Mucosa of descending colon (tissue), 3 donors: ENCODE measurements at regions not wholly inside any gene's neighbourhood (a gene's known extent, or its start where the extent isn't known, plus 50 kb on each side); places are given as distances from the start of the nearest gene placed in this dataset.

Experiments
- ATAC-seq: fragments of 200-7000 bp; cut with Tn5 transposase; one replicate; pipeline ENCODE4 v1.9.1; 2020; ENCODE audit warnings: mild to moderate bottlenecking, moderate library complexity
- DNase-seq, 3 donors: peaks; one replicate each; pipeline ENCODE4 v3.0.0-alpha.2; 2020
- H3K36me3 ChIP-seq: fragments of 200-600 bp; one replicate; pipeline ENCODE4 v1.8.0; 2021; ENCODE audit warnings: low read depth, mild to moderate bottlenecking
- H3K4me1 ChIP-seq: fragments of 200-600 bp; one replicate; pipeline ENCODE4 v1.8.0; 2021; ENCODE audit warnings: low read depth, mild to moderate bottlenecking
- H3K4me3 ChIP-seq: fragments of 200-600 bp; one replicate; pipeline ENCODE4 v1.8.0; 2021; ENCODE audit warnings: mild to moderate bottlenecking
- H3K9me3 ChIP-seq: fragments of 200-600 bp; one replicate; pipeline ENCODE4 v1.8.0; 2021; ENCODE audit warnings: mild to moderate bottlenecking
- intact Hi-C, 2 donors: fragments of 100-400 bp; cut with DNase I in 1 of 2; cut with micrococcal nuclease in 1 of 2; formaldehyde crosslinking; loops; one replicate each; pipeline versions ENCODE4 v1.11.0 to v1.11.1; 2022; cut with DNase I, micrococcal nuclease
- TF ChIP-seq, protein P1 (sequence below): fragments of 200-600 bp; IDR thresholded peaks from one replicate; pipeline ENCODE4 v1.8.0; 2022; ENCODE audit warnings: antibody characterized with exemption, mild to moderate bottlenecking
- donor health status: DM: no; HTN: no; CAD: no; lungs with moderate emphysema.
- donor health status: DM: no; HTN: no; CAD: no.
- donor health status: DM: no; HTN: yes; CAD: no.

GRCh38 chr1:57982852-57983251 lies 559.0 kb upstream of the DAB1 start:
- no peaks in the 10 kb centered on the region for H3K9me3 ChIP-seq
- TF ChIP-seq, protein P1, sequence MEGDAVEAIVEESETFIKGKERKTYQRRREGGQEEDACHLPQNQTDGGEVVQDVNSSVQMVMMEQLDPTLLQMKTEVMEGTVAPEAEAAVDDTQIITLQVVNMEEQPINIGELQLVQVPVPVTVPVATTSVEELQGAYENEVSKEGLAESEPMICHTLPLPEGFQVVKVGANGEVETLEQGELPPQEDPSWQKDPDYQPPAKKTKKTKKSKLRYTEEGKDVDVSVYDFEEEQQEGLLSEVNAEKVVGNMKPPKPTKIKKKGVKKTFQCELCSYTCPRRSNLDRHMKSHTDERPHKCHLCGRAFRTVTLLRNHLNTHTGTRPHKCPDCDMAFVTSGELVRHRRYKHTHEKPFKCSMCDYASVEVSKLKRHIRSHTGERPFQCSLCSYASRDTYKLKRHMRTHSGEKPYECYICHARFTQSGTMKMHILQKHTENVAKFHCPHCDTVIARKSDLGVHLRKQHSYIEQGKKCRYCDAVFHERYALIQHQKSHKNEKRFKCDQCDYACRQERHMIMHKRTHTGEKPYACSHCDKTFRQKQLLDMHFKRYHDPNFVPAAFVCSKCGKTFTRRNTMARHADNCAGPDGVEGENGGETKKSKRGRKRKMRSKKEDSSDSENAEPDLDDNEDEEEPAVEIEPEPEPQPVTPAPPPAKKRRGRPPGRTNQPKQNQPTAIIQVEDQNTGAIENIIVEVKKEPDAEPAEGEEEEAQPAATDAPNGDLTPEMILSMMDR, result no peak
- intact Hi-C loops, result no loop called here
- no peaks in the 10 kb centered on the region for H3K4me1 ChIP-seq
- no peak overlapping the region for H3K4me3 ChIP-seq
- DNase-seq (no peak), ATAC-seq (no peak)
- no peaks in the 10 kb centered on the region for H3K36me3 ChIP-seq

GRCh38 chr1:57976216-57976615 lies 552.4 kb upstream of the DAB1 start:
- intact Hi-C loops, result no loop called here
- H3K9me3 ChIP-seq, result no peaks in the 10 kb centered on the region
- no peak for DNase-seq
- no peak overlapping the region for H3K4me3 ChIP-seq
- H3K36me3 ChIP-seq, result no peaks in the 10 kb centered on the region
- no peaks in the 10 kb centered on the region for H3K4me1 ChIP-seq
- TF ChIP-seq, protein P1, result no peak
- no peak for ATAC-seq

DNA sequence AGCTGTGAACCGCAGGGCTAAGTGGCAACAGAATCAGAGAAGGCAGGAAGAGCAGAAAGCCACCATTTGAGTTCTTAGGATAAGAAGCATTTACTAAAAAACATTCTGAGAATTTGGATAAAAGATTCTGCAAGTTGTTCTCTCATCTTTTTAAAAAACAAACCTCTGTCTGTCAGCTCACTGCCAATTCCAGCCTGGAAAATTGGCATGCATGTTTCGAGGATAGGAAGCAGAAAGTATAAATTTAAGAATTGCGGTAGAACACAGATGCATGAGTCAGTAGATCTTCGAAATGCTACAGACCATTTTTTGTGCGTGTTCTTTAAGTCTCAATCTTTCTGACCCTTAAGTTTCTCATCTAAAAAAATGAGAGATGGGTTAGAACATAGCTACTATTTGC lies 544.5 kb upstream of the DAB1 start:
- TF ChIP-seq, protein P1, result no peak

DNA sequence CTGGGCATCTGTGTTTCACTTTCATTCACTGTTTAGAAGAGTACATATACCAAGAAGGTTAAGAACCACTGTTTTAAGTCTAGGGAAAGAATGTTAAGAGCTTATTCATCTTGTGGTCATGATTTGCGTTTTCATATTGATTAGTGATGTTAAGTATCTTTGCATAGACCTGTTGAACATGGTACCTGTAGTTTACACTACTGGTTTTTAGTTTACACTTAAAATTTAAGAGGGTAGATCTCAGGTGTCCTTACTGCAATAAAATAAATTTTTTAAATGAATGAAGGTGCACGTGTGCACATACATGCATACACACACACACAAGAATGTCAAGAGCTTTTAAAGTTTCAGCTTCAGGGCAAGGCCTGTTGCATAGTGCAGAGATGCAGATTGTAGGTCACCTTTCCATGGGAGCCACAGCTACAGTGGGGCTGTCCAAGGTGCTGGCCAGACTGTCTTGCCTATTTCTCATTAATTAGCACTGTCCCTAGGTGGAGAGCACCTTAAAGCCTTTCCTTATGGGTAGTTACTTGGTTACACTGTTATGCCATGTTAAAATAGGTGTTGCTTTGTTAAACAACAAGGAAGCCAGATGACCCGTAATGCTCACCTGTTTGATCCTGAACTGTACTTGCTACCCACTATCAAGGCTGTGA lies 543.0 kb upstream of the DAB1 start:
- no peak for ATAC-seq
- TF ChIP-seq, protein P1, result no peak
- DNase-seq, result no peak
- H3K4me1 ChIP-seq, result no peaks in the 10 kb centered on the region
- no peak overlapping the region for H3K4me3 ChIP-seq
- intact Hi-C loops, result no loop called here
- H3K36me3 ChIP-seq, result no peaks in the 10 kb centered on the region
- no peaks in the 10 kb centered on the region for H3K9me3 ChIP-seq

More for the DNA sequence above, 544.5 kb upstream of the DAB1 start:
- ATAC-seq (no peak), DNase-seq (no peak)
- intact Hi-C loops, result no loop called here
- no peaks in the 10 kb centered on the region for H3K4me1 ChIP-seq
- no peaks in the 10 kb centered on the region for H3K9me3 ChIP-seq
- H3K36me3 ChIP-seq, result no peaks in the 10 kb centered on the region
- H3K4me3 ChIP-seq, result no peak overlapping the region

DNA sequence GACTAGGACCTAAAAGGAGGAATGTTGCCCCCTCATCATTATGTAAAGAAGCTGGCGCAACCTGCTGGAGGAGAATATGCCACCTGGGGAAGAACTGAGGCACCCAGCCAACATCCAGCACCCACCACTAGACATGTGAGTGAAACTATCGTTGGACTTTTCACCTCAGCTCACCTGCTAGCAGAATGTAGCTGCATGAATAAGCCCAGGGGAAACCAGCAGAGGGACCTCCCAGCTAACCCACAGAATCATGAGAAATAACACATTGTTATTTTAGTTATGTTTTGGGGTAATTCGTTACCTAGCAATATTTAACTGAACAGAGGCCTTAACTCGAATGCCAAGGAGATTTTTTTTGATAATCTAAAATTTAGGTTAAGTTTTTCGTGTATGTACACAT lies 542.5 kb upstream of the DAB1 start:
- TF ChIP-seq, protein P1, result no peak
- Histone ChIP-seq H3K9me3 (no peaks in the 10 kb centered on the region), H3K36me3 (no peaks in the 10 kb centered on the region), H3K4me3 (no peak overlapping the region), H3K4me1 (no peaks in the 10 kb centered on the region)
- no peak for DNase-seq
- intact Hi-C loops, result no loop called here
- ATAC-seq, result no peak

DNA sequence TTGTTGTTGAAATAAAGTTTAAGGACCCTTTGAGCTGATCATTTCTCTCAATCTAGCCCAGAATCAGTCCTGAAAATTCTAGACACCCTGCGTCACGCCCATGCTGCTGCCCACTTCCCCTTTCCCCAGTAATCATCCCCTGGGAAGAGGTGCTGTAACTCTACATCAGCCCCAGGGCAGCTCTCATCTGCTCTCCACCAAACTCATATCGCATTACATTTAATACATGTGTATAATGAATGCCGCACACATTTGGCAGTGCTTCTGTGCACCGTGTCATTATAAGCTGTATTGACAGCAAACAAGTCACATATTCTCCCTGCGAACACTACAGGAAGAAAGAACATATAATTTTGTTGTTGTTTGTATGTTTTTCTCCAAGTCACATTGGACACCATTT lies 539.7 kb upstream of the DAB1 start:
- TF ChIP-seq, protein P1, result no peak
- Histone ChIP-seq H3K36me3 (no peaks in the 10 kb centered on the region), H3K4me1 (no peaks in the 10 kb centered on the region), H3K4me3 (no peak overlapping the region), H3K9me3 (no peaks in the 10 kb centered on the region)
- intact Hi-C loops, result no loop called here
- ATAC-seq, result no peak
- DNase-seq, result no peak
